BJ (cell line): ENCODE measurements at regions not wholly inside any gene's neighbourhood (a gene's known extent, or its start where the extent isn't known, plus 50 kb on each side); places are given as distances from the start of the nearest gene placed in this dataset.
"Not testable (repeated sequence)": the region's sequence is repeated elsewhere in the genome, so short reads cannot be mapped to it uniquely, and the experiment has no call there.

Experiments
- CTCF ChIA-PET: fragments of 350-600 bp; formaldehyde crosslinking; extraction: SDS; loops from one replicate; lab custom pipeline; 2021; ENCODE audit warnings: antibody characterized with exemption, inconsistent platforms; lab: Yijun Ruan, JAX
- POLR2A ChIA-PET: fragments of 300-600 bp; sonication (Branson Sonifier 250); formaldehyde crosslinking; extraction: SDS; loops from one replicate; lab custom pipeline; 2021; ENCODE audit warnings: antibody characterized with exemption; lab: Charles Lee
- DNase-seq: peaks from one replicate; pipeline ENCODE4 v3.0.0-alpha.2; 2011; ENCODE audit warnings: low read depth
- H3K27me3 ChIP-seq: 2 replicates; pipeline ENCODE4 v1.6.0; 2011; ENCODE audit warnings: low read length; ENCODE audit not compliant: control insufficient read depth, insufficient read depth
- H3K36me3 ChIP-seq: 2 replicates; pipeline ENCODE4 v1.5.1; 2011; ENCODE audit warnings: low read length; ENCODE audit not compliant: control insufficient read depth, insufficient read depth
- H3K4me3 ChIP-seq: 2 replicates; pipeline ENCODE4 v1.5.1; 2011; ENCODE audit warnings: low read depth, mild to moderate bottlenecking, control low read depth, low read length
- CTCF ChIP-seq: IDR thresholded peaks from 2 replicates; pipeline ENCODE4 v1.5.1; 2011; ENCODE audit warnings: low read depth, mild to moderate bottlenecking, control low read depth, inconsistent platforms, low read length, moderate library complexity; ENCODE audit not compliant: insufficient read depth

- TF ChIP-seq CTCF: no peak
- H3K36me3 ChIP-seq: no peaks in the 10 kb centered on the region
- H3K27me3 ChIP-seq: no peaks in the 10 kb centered on the region
- POLR2A ChIA-PET: no interaction called here
- no peak for DNase-seq
- H3K4me3 ChIP-seq: no peak overlapping the region
- CTCF ChIA-PET: no interaction called here
Measured at GRCh38 chr14:106789318-106789717, 1262.9 kb downstream of the TMEM121 start.

DNA sequence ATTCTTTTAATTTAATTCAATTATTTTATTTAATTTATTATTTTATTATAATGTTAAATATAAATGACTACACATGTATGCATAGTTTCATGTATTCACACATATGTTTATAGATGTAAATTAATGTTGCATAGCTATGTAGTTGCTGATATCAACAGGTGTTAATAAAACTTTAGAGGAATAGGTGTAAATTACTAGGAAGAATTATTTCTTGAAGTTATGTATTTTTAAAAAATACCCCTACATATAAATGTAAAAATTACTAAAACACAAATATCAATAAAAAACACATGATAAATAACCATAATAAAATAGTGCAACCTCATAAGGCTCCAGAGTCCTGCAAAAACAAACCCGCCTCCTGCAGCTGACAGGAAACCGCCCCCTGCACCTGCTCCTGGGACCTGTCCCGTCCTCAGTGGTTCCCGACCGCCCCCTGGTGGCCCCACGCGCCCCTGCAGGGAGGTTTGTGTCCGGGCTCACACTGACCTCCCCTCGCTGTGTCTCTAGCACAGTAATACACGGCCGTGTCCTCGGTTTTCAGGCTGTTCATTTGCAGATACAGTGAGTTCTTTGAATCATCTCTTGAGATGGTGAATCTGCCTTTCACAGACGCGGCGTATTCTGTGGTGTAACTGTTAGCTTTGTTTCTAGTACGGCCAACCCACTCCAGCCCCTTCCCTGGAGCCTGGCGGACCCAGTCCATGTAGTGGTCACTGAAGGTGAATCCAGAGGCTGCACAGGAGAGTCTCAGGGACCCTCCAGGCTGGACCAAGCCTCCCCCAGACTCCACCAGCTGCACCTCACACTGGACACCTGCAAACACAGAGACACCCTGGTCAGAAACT lies 1264.0 kb downstream of the TMEM121 start:
- H3K27me3 ChIP-seq: no peaks in the 10 kb centered on the region
- TF ChIP-seq CTCF: peak; percentile 28
- POLR2A ChIA-PET: no interaction called here
- no peak for DNase-seq
- H3K4me3 ChIP-seq: no peak overlapping the region
- CTCF ChIA-PET: no interaction called here
- H3K36me3 ChIP-seq: no peaks in the 10 kb centered on the region

DNA sequence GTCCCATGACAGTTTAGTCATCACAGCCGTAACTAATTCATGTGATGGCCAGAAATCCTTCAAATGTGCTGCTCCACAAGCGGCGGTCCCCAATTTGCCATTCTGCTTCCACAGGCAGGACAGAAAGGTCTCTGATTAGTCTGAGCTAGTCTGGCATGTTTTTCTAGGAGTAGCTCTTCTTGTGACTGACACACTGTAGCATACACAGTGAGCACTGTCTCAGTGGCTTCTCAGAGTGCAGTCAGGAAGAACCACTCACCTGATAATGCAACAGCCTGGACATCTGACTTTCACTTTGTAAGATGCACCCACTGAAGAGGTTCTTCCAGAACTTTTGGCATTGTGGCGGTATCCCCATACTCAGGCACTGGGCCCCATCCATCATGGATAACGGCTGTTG lies 1266.2 kb downstream of the TMEM121 start:
- H3K36me3 ChIP-seq: no peaks in the 10 kb centered on the region
- DNase-seq: no peak
- H3K27me3 ChIP-seq: no peaks in the 10 kb centered on the region
- H3K4me3 ChIP-seq: no peak overlapping the region
- ChIA-PET POLR2A (no interaction called here), CTCF (no interaction called here)
- TF ChIP-seq CTCF: no peak

GRCh38 chr14:106798166-106798565 lies 1271.8 kb downstream of the TMEM121 start:
- CTCF ChIA-PET: interaction anchor here (0.6 kb wide), 1 partner anchor 634 kb away, joined by 3 read pairs; no protein-coding TSS in a partner anchor
- H3K27me3 ChIP-seq, DNase-seq, H3K36me3 ChIP-seq, POLR2A ChIA-PET, H3K4me3 ChIP-seq: not testable (repeated sequence)

GRCh38 chr14:106802413-106803364 lies 1276.3 kb downstream of the TMEM121 start:
- POLR2A ChIA-PET: no interaction called here
- no peaks in the 10 kb centered on the region for H3K36me3 ChIP-seq
- H3K27me3 ChIP-seq: no peaks in the 10 kb centered on the region
- DNase-seq: no peak
- CTCF ChIA-PET: no interaction called here
- no peak overlapping the region for H3K4me3 ChIP-seq
- TF ChIP-seq CTCF: no peak
